Adrenal gland (tissue), 9 donors: ENCODE measurements at regions not wholly inside any gene's neighbourhood (a gene's known extent, or its start where the extent isn't known, plus 50 kb on each side); places are given as distances from the start of the nearest gene placed in this dataset.
A peak's percentile ranks its signal among the peaks of the same experiment; 100 is the strongest.

Source experiments
- DNase-seq, 7 donors: peaks; one replicate each; pipeline ENCODE4 v3.0.0-alpha.2; 2019 to 2020
- H3K27ac ChIP-seq, 5 donors: fragments of 200-600 bp; sonication (generic) in 4 of 5; 1 replicate in 3 of 5; 2 replicates in 2 of 5; pipeline versions ENCODE4 v1.5.1 to v1.8.0; 2016 to 2020; ENCODE audit warnings: mild to moderate bottlenecking in 1 of 5
- H3K27me3 ChIP-seq: fragments of 200-600 bp; 2 replicates; pipeline ENCODE4 v1.8.0; 2021
- H3K36me3 ChIP-seq, 2 donors: fragments of 200-600 bp; replicated peaks in 1 of 2; 1 replicate in 1 of 2; 2 replicates in 1 of 2; pipeline versions ENCODE4 v1.5.1 to v1.8.0; 2018 to 2022
- H3K4me1 ChIP-seq, 2 donors: fragments of 200-600 bp; replicated peaks in 1 of 2; 1 replicate in 1 of 2; 2 replicates in 1 of 2; pipeline versions ENCODE4 v1.5.1 to v1.8.0; 2018 to 2021
- H3K4me3 ChIP-seq, 4 donors: fragments of 200-600 bp; sonication (generic) in 3 of 4; one replicate each; pipeline ENCODE4 v1.5.1; 2016 to 2018
- H3K9me3 ChIP-seq, 3 donors: fragments of 200-600 bp; sonication (generic) in 1 of 3; replicated peaks in 1 of 3; 1 replicate in 2 of 3; 2 replicates in 1 of 3; pipeline versions ENCODE4 v1.5.1 to v1.8.0; 2016 to 2021
- POLR2A ChIP-seq, 2 donors: fragments of 450-650 bp; IDR thresholded peaks; one replicate each; pipeline ENCODE4 v1.6.1; 2017; ENCODE audit warnings: antibody characterized with exemption in 2 of 2, mild to moderate bottlenecking in 2 of 2, moderate library complexity in 1 of 2
- WGBS, 4 donors: extraction: QIAGEN DNeasy Blood & Tissue Kit in 2 of 4; methylation state at CpG; one replicate each; pipeline versions ENCODE4 v1.1.5 to v1.1.7; 2013 to 2017; 5-methylcytosine and 5-hydroxymethylcytosine counted together
- intact Hi-C, 2 donors: fragments of 100-400 bp; cut with DNase I; formaldehyde crosslinking; loops; one replicate each; pipeline versions ENCODE4 v1.14.1 to v1.15.0; 2022 to 2023
- TF ChIP-seq, protein P1 (sequence below), 6 experiments: fragments of 450-650 bp in 4 of 6; fragments of 200-600 bp in 2 of 6; sonication (generic) in 1 of 6; IDR thresholded peaks; 1 replicate in 5 of 6; 2 replicates in 1 of 6; pipeline versions ENCODE4 v1.5.1 to v1.8.0; 2016 to 2021; ENCODE audit warnings: antibody characterized with exemption in 6 of 6, mild to moderate bottlenecking in 2 of 6, moderate library complexity in 1 of 6
- donor health status: healthy with polysubstance abuse.
- donor health status: Bipolar disorder and iron deficiency.
- donor health status: DM: yes; HTN: yes; CAD: no.
- donor health status: DM: no; HTN: no; CAD: no.
- donor health status: DM: no; HTN: no; CAD: no.

DNA sequence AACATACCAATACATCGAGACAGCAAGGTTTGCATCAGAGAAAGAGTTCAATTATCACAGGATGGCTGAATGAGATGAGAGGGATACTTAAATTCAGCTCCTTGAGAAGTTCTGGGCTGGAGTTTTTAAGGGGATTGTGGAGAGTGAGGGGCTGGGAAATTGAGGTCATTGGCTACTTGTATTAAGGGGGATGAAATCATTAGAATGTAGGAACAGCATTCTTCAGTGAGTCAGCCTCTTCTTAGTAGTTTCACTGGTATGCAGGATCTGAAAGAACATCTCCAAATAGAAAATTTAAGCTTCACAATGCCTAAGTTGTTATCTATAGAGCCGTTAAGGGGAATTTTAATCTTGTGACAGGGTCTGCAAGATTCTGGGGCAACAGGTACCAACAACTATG, 211.6 kb upstream of the TAPT1 start:
- H3K4me3 ChIP-seq: no peak overlapping the region
- no peak for DNase-seq
- intact Hi-C loops: no loop called here
- H3K4me1 ChIP-seq: no peaks in the 10 kb centered on the region
- 71 to 93% (median 86%) methylated on average over 2 of the region's 2 CpGs for WGBS, 4 donors
- TF ChIP-seq POLR2A (IDR thresholded peaks at IDR 0.05): no peak
- no peaks in the 10 kb centered on the region for H3K9me3 ChIP-seq
- H3K27me3 ChIP-seq: no peaks in the 10 kb centered on the region
- H3K36me3 ChIP-seq: no peaks in the 10 kb centered on the region
- H3K27ac ChIP-seq: no peak overlapping the region

DNA sequence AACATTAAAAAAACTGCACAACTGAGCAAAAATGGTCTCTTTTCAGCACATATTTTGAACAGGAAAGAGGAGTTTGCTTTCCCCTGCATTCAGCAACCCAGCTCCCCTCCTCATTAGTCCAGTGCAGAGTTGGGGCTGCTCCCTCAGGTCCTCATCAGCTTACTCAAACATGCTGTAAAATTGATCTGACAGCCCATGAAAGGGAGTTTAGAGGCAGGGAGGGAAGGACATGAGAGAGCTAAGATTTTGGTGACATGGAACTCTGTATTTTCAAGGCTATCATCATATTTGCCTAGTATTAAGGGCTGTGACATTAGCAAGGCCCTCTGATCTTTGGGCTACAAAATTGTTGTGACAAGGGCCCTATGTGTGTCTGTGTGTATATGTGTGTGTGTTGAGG, 205.6 kb upstream of the TAPT1 start:
- no peak for TF ChIP-seq POLR2A (IDR thresholded peaks at IDR 0.05)
- TF ChIP-seq, protein P1, sequence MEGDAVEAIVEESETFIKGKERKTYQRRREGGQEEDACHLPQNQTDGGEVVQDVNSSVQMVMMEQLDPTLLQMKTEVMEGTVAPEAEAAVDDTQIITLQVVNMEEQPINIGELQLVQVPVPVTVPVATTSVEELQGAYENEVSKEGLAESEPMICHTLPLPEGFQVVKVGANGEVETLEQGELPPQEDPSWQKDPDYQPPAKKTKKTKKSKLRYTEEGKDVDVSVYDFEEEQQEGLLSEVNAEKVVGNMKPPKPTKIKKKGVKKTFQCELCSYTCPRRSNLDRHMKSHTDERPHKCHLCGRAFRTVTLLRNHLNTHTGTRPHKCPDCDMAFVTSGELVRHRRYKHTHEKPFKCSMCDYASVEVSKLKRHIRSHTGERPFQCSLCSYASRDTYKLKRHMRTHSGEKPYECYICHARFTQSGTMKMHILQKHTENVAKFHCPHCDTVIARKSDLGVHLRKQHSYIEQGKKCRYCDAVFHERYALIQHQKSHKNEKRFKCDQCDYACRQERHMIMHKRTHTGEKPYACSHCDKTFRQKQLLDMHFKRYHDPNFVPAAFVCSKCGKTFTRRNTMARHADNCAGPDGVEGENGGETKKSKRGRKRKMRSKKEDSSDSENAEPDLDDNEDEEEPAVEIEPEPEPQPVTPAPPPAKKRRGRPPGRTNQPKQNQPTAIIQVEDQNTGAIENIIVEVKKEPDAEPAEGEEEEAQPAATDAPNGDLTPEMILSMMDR (IDR thresholded peaks at IDR 0.05): no peak
- intact Hi-C loops: no loop called here
- H3K4me3 ChIP-seq: no peak overlapping the region
- no peak overlapping the region for H3K27ac ChIP-seq
- H3K9me3 ChIP-seq: no peaks in the 10 kb centered on the region
- DNase-seq: no peak
- no peaks in the 10 kb centered on the region for H3K27me3 ChIP-seq
- no peaks in the 10 kb centered on the region for H3K4me1 ChIP-seq
- no peaks in the 10 kb centered on the region for H3K36me3 ChIP-seq

DNA sequence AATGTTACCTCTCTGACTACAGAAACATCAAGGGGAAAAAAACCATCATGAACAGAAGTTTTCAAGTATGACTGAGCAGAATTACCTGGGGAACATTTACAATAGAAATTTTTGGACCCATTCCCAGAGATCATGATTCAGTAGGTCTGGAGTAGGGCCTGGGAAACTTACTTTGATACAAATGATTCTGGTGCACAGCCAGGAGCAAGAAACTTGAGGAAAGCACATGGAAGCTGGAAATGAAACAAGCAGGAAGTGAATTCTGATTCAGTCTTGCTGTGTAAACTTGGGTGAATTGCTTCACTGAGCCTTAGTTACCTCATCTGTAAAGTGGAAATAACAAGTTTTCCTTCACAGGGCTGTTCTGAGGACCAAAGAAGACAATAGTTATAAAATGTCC, 192.5 kb upstream of the TAPT1 start:
- DNase-seq: peak in 1 of 7 donors; percentile 7
- no peaks in the 10 kb centered on the region for H3K27me3 ChIP-seq
- H3K9me3 ChIP-seq: no peaks in the 10 kb centered on the region
- intact Hi-C loops: no loop called here
- no peak overlapping the region for H3K27ac ChIP-seq
- TF ChIP-seq POLR2A (IDR thresholded peaks at IDR 0.05): no peak
- no peaks in the 10 kb centered on the region for H3K4me1 ChIP-seq
- no peak overlapping the region for H3K4me3 ChIP-seq
- H3K36me3 ChIP-seq: no peaks in the 10 kb centered on the region

DNA sequence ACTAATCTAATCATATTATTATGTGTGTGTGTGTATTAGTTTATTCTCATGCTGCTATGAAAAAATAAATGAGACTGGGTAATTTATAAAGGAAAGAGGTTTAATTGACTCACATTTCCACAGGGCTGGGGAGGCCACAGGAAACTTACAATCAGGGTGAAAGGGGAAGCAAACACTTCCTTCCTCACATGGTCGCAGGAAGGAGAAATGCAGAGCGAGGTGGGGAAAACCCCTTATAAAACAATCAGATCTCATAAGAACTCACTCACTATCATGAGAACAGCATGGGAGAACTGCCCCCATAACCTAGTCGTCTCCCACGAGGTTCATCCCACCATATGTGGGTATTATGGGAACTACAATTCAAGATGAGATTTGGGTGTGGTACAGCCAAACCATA, 190.9 kb upstream of the TAPT1 start:
- 69 to 78% (median 74%) methylated on average over 4 of the region's 4 CpGs for WGBS, 4 donors
- DNase-seq: no peak
- Histone ChIP-seq H3K9me3 (no peaks in the 10 kb centered on the region), H3K27ac (no peak overlapping the region), H3K27me3 (no peaks in the 10 kb centered on the region), H3K4me1 (no peaks in the 10 kb centered on the region), H3K36me3 (no peaks in the 10 kb centered on the region), H3K4me3 (no peak overlapping the region)
- TF ChIP-seq, protein P1 (IDR thresholded peaks at IDR 0.05): no peak
- TF ChIP-seq POLR2A (IDR thresholded peaks at IDR 0.05): no peak
- intact Hi-C loops: no loop called here

DNA sequence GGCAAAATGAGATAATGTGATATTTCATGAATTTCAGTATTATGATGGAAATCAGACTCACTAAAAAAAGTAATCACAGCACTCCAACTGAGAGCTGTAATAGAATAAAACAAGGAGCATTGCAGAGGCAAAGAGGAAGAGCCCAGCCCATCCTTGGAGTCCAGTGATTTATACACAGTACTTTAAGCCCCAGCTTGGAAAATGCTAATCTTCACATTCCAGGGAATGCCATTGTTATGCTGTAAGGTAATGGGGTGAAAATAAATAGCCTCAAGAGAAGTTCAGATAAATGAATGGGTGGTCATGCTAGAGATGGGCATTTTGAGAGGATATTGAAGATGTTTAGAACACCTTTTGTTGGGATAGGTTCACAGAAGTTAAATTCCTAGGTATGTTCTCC, 190.3 kb upstream of the TAPT1 start:
- no peaks in the 10 kb centered on the region for H3K9me3 ChIP-seq
- no peaks in the 10 kb centered on the region for H3K4me1 ChIP-seq
- intact Hi-C loops: no loop called here
- no peak for DNase-seq
- no peak overlapping the region for H3K27ac ChIP-seq
- no peak overlapping the region for H3K4me3 ChIP-seq
- H3K27me3 ChIP-seq: no peaks in the 10 kb centered on the region
- TF ChIP-seq POLR2A (IDR thresholded peaks at IDR 0.05): no peak
- TF ChIP-seq, protein P1 (IDR thresholded peaks at IDR 0.05): no peak
- no peaks in the 10 kb centered on the region for H3K36me3 ChIP-seq
